GM10266 (cell line): ENCODE measurements at regions not wholly inside any gene's neighbourhood (a gene's known extent, or its start where the extent isn't known, plus 50 kb on each side); places are given as distances from the start of the nearest gene placed in this dataset.

ENCODE experiments used
- DNase-seq: peaks from one replicate; pipeline ENCODE4 v3.0.0; 2012; ENCODE audit errors: extremely low spot score
- CTCF ChIP-seq: IDR thresholded peaks from 2 replicates; pipeline ENCODE4 v1.5.1; 2012; ENCODE audit warnings: mild to moderate bottlenecking, low read depth; ENCODE audit not compliant: control insufficient read depth, insufficient read depth; ENCODE audit errors: missing control alignments

GRCh38 chr12:72723732-72724131 lies 451.6 kb downstream of the TRHDE start:
- no peak for TF ChIP-seq CTCF
- no peak for DNase-seq

GRCh38 chr12:72729451-72730010 lies 457.4 kb downstream of the TRHDE start:
- TF ChIP-seq CTCF: no peak
- no peak for DNase-seq

- no peak for TF ChIP-seq CTCF
- no peak for DNase-seq
These were observed 462.4 kb downstream of the TRHDE start for GRCh38 chr12:72734581-72734980.

- no peak for TF ChIP-seq CTCF
- no peak for DNase-seq
These were observed 466.6 kb downstream of the TRHDE start for GRCh38 chr12:72738811-72739210.

GRCh38 chr12:72740064-72740463 lies 467.9 kb downstream of the TRHDE start:
- TF ChIP-seq CTCF: no peak
- no peak for DNase-seq

- no peak for DNase-seq
- no peak for TF ChIP-seq CTCF
These were observed 470.4 kb downstream of the TRHDE start for GRCh38 chr12:72742568-72742967.

- no peak for TF ChIP-seq CTCF
- DNase-seq: no peak
These were observed 473.9 kb downstream of the TRHDE start for GRCh38 chr12:72746048-72746447.
